Mesenchymal stem cell (in vitro differentiated cells and primary cell): ENCODE measurements at regions not wholly inside any gene's neighbourhood (a gene's known extent, or its start where the extent isn't known, plus 50 kb on each side); places are given as distances from the start of the nearest gene placed in this dataset.

ENCODE experiments used
- DNase-seq: peaks from one replicate; pipeline ENCODE4 v3.0.0-alpha.2; 2013
- H2AFZ ChIP-seq: one replicate; pipeline ENCODE4 v1.6.1; 2013; ENCODE audit warnings: low read depth, mild to moderate bottlenecking, control low read depth, inconsistent platforms, low read length, moderate library complexity
- H2AK5ac ChIP-seq: 2 replicates; pipeline ENCODE4 v1.6.1; 2013; ENCODE audit warnings: low read length, moderate library complexity, mild to moderate bottlenecking, inconsistent platforms; ENCODE audit not compliant: severe bottlenecking
- H2BK120ac ChIP-seq: one replicate; pipeline ENCODE4 v1.6.1; 2013; ENCODE audit warnings: low read depth, mild to moderate bottlenecking, inconsistent platforms, low read length, moderate library complexity
- H2BK12ac ChIP-seq, 2 experiments: one replicate each; pipeline ENCODE4 v1.6.1; 2013; ENCODE audit warnings: inconsistent platforms in 2 of 2, low read length in 2 of 2, mild to moderate bottlenecking in 2 of 2, moderate library complexity in 2 of 2, control low read depth in 1 of 2
- H2BK15ac ChIP-seq: one replicate; pipeline ENCODE4 v1.6.1; 2013; ENCODE audit warnings: mild to moderate bottlenecking, low read depth, inconsistent platforms; ENCODE audit not compliant: poor library complexity, severe bottlenecking
- H2BK5ac ChIP-seq: 2 replicates; pipeline ENCODE4 v1.6.1; 2013; ENCODE audit warnings: low read depth, mild to moderate bottlenecking, low read length, control low read depth, inconsistent platforms; ENCODE audit not compliant: poor library complexity, severe bottlenecking
- H3K14ac ChIP-seq, 2 experiments: one replicate each; pipeline ENCODE4 v1.6.1; 2013; ENCODE audit warnings: inconsistent platforms in 2 of 2, low read length in 2 of 2, control low read depth in 1 of 2, mild to moderate bottlenecking in 1 of 2, moderate library complexity in 1 of 2
- H3K18ac ChIP-seq, 2 experiments: one replicate each; pipeline ENCODE4 v1.6.1; 2013; ENCODE audit warnings: inconsistent platforms in 2 of 2, low read length in 2 of 2, control low read depth in 1 of 2, low read depth in 1 of 2, mild to moderate bottlenecking in 1 of 2
- H3K23ac ChIP-seq, 2 experiments: one replicate each; pipeline ENCODE4 v1.6.1; 2013; ENCODE audit warnings: inconsistent platforms in 2 of 2, low read length in 2 of 2, mild to moderate bottlenecking in 2 of 2, moderate library complexity in 2 of 2, control low read depth in 1 of 2
- H3K27ac ChIP-seq: 2 replicates; pipeline ENCODE4 v1.5.1; 2013; ENCODE audit warnings: mild to moderate bottlenecking, moderate library complexity, low read length, control low read depth, inconsistent platforms; ENCODE audit not compliant: poor library complexity, severe bottlenecking
- H3K27me3 ChIP-seq, 2 experiments: 2 replicates each; pipeline versions ENCODE4 v1.6.1 to v1.7.0; 2013; ENCODE audit warnings: low read length in 2 of 2, mild to moderate bottlenecking in 2 of 2, moderate library complexity in 2 of 2, control low read depth in 1 of 2, inconsistent platforms in 1 of 2; ENCODE audit not compliant: control insufficient read depth in 1 of 2, insufficient read depth in 1 of 2
- H3K36me3 ChIP-seq, 2 experiments: 2 replicates each; pipeline versions ENCODE4 v1.6.1 to v1.7.0; 2013; ENCODE audit warnings: low read length in 2 of 2, control low read depth in 1 of 2, inconsistent platforms in 1 of 2, low read depth in 1 of 2, mild to moderate bottlenecking in 1 of 2; ENCODE audit not compliant: insufficient read depth in 2 of 2, control insufficient read depth in 1 of 2
- H3K4ac ChIP-seq, 2 experiments: one replicate each; pipeline ENCODE4 v1.6.1; 2013; ENCODE audit warnings: inconsistent platforms in 2 of 2, low read length in 2 of 2, mild to moderate bottlenecking in 2 of 2, moderate library complexity in 2 of 2, control low read depth in 1 of 2, low read depth in 1 of 2
- H3K4me1 ChIP-seq: 2 replicates; pipeline ENCODE4 v1.6.1; 2013; ENCODE audit warnings: low read depth, low read length, control low read depth; ENCODE audit not compliant: control insufficient read depth, insufficient read depth
- H3K4me2 ChIP-seq: 2 replicates; pipeline ENCODE4 v1.6.1; 2013; ENCODE audit warnings: low read length, mild to moderate bottlenecking, inconsistent platforms; ENCODE audit not compliant: poor library complexity, severe bottlenecking
- H3K4me3 ChIP-seq, 2 experiments: 2 replicates each; pipeline versions ENCODE4 v1.5.1 to v1.7.0; 2013; ENCODE audit warnings: low read length in 2 of 2, mild to moderate bottlenecking in 2 of 2, control low read depth in 1 of 2, low read depth in 1 of 2; ENCODE audit not compliant: insufficient read depth in 1 of 2
- H3K79me1 ChIP-seq: replicated peaks from 2 replicates; pipeline ENCODE4 v1.6.1; 2013; ENCODE audit warnings: mild to moderate bottlenecking, control low read depth, low read length, inconsistent platforms; ENCODE audit not compliant: poor library complexity, severe bottlenecking
- H3K9ac ChIP-seq: 2 replicates; pipeline ENCODE4 v1.7.0; 2013; ENCODE audit warnings: mild to moderate bottlenecking, low read length, moderate library complexity
- H3K9me3 ChIP-seq: 2 replicates; pipeline ENCODE4 v1.7.0; 2013; ENCODE audit warnings: mild to moderate bottlenecking, low read length; ENCODE audit not compliant: control insufficient read depth
- H4K8ac ChIP-seq: one replicate; pipeline ENCODE4 v1.6.1; 2013; ENCODE audit warnings: inconsistent platforms, mild to moderate bottlenecking, low read length, moderate library complexity
- H4K91ac ChIP-seq: one replicate; pipeline ENCODE4 v1.6.1; 2013; ENCODE audit warnings: mild to moderate bottlenecking, low read length, inconsistent platforms
- WGBS: methylation state at CpG from one replicate; pipeline ENCODE4 v1.1.7; 2013; ENCODE audit warnings: mixed read lengths; 5-methylcytosine and 5-hydroxymethylcytosine counted together

DNA sequence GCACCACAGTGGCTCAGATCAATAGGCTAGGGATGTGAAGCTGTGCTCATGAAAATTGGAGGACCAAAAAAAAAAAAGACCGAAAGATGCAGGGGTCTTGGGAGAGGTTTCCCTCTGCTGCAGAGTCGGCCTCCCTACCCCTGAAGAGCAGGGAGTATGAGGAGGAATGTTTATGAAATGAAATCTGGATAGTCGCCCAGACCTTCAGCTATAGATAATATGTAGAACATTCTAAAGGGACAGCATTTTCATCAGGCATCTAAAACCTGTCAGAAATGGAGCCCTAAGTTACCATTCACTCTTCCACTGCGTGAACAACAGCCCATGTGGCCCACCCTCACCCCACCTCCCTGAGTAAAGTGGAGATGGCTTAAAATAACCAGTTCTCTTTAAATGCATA lies 122.9 kb downstream of the TMEM174 start:
- Histone ChIP-seq H3K4me1 (peaks cover 20% of the 10 kb centered on the region), H3K23ac (no peak overlapping the region), H3K4ac (no peak overlapping the region), H4K8ac (no peak overlapping the region), H2BK120ac (no peak overlapping the region), H2BK15ac (no peak overlapping the region), H2BK5ac (no peak overlapping the region), H3K79me1 (no peaks in the 10 kb centered on the region), H3K4me3 (no peak overlapping the region), H3K36me3 (no peaks in the 10 kb centered on the region), H3K4me2 (no peak overlapping the region), H4K91ac (no peak overlapping the region), H3K14ac (no peak overlapping the region), H3K18ac (no peak overlapping the region), H2BK12ac (no peak overlapping the region), H3K27ac (no peak overlapping the region), H3K9ac (no peak overlapping the region), H2AFZ (no peak overlapping the region), H2AK5ac (no peak overlapping the region), H3K27me3 (peaks cover 47 to 99% of the 10 kb centered on the region in 2 experiments), H3K9me3 (no peaks in the 10 kb centered on the region)
- DNase-seq: no peak
- 70% methylated on average over 2 of the region's 4 CpGs for WGBS

DNA sequence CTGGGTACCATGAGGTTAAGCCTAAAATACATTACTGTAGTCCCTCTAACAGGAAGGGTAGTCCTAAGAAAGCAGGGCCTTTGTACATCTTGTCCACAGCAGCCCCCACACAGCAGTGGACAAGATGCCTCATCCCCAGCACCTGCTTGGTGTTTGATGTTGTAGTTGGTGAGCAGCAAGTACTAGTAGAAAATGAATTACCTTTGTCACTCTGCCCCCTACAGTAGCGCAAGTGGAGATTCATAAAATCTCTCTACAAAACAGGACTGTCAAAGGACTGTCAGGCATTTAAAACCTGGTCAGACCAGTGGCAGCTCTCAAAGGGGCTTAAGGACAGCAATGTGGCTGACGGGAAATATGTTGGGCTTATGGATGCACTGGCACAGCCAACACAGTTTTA lies 122.5 kb downstream of the TMEM174 start:
- no peak overlapping the region for H3K4me3 ChIP-seq
- no peak overlapping the region for H2AFZ ChIP-seq
- no peak for DNase-seq
- peaks cover 43 to 98% of the 10 kb centered on the region in 2 experiments for H3K27me3 ChIP-seq
- no peaks in the 10 kb centered on the region for H3K9me3 ChIP-seq
- no peak overlapping the region for H2BK120ac ChIP-seq
- peaks cover 19% of the 10 kb centered on the region for H3K4me1 ChIP-seq
- H2BK15ac ChIP-seq: no peak overlapping the region
- H3K18ac ChIP-seq: no peak overlapping the region
- no peak overlapping the region for H3K4ac ChIP-seq
- WGBS: 80% methylated on average over 1 of the region's 2 CpGs
- H2BK12ac ChIP-seq: no peak overlapping the region
- no peak overlapping the region for H3K14ac ChIP-seq
- no peak overlapping the region for H4K91ac ChIP-seq
- H3K23ac ChIP-seq: peak overlapping the region in 1 of 2 experiments; percentile 41
- H3K27ac ChIP-seq: no peak overlapping the region
- no peak overlapping the region for H4K8ac ChIP-seq
- no peak overlapping the region for H2BK5ac ChIP-seq
- H2AK5ac ChIP-seq: no peak overlapping the region
- H3K36me3 ChIP-seq: no peaks in the 10 kb centered on the region
- no peak overlapping the region for H3K9ac ChIP-seq
- H3K4me2 ChIP-seq: no peak overlapping the region
- H3K79me1 ChIP-seq: no peaks in the 10 kb centered on the region

DNA sequence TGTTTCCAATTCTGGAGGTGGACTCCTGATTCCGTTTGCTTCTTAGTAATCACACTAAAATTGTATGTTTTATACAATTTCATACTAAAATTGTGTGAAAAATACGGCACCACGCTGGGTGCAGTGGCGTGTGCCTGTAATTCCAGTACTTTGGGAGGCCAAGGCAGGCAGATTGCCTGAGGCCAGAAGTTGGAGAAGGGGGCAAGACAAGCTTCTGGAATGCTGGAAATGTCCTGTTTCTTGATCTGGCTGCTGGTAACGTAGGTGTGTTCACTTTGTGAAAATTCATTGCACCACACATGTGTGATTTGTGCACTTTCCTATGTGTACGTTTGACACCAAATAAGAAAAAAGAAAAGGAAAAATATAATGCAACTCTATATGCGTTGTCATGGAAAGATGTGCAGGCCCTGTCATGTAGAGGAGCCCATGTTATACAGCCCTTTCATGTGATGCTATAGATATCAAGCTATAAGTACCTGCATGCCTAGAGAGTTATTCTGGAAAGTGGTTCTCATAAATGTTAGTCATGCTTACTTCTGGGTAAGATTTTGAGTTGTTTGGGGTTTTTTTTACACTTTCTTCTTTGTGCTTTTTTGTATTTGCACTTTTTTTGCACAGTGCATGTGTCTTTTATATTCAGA lies 119.9 kb downstream of the TMEM174 start:
- H2BK15ac ChIP-seq: no peak overlapping the region
- no peak overlapping the region for H3K4me3 ChIP-seq
- H2BK12ac ChIP-seq: no peak overlapping the region
- WGBS: 92% methylated on average over 4 of the region's 7 CpGs
- no peak overlapping the region for H3K27ac ChIP-seq
- H3K9ac ChIP-seq: no peak overlapping the region
- no peak overlapping the region for H3K4me2 ChIP-seq
- H2AFZ ChIP-seq: no peak overlapping the region
- H2AK5ac ChIP-seq: no peak overlapping the region
- H3K14ac ChIP-seq: no peak overlapping the region
- peaks cover 5% of the 10 kb centered on the region for H3K4me1 ChIP-seq
- no peak overlapping the region for H2BK5ac ChIP-seq
- H2BK120ac ChIP-seq: no peak overlapping the region
- H3K79me1 ChIP-seq: no peaks in the 10 kb centered on the region
- H3K36me3 ChIP-seq: no peaks in the 10 kb centered on the region
- peaks cover 18 to 97% of the 10 kb centered on the region in 2 experiments for H3K27me3 ChIP-seq
- no peak overlapping the region for H4K8ac ChIP-seq
- no peak for DNase-seq
- H4K91ac ChIP-seq: no peak overlapping the region
- H3K4ac ChIP-seq: no peak overlapping the region
- no peaks in the 10 kb centered on the region for H3K9me3 ChIP-seq
- H3K18ac ChIP-seq: no peak overlapping the region
- H3K23ac ChIP-seq: no peak overlapping the region

DNA sequence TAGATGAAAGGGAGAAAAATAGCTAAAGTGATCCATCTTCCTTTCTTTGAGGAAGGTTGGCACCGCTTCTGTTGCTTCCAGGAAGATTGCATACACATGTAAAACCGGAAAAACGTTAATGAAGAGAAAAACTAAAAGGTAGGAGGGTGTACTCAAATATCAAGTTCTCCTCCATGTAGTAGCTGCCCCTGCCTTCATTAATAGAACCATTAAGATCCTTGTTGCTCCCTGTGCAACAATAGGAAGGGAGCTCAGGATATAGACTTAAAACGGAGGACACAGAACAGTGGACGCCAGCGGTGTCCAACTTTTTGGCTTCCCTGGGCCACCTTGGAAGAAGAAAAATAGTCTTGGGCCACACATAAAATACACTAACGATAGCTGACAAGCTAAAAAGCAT lies 118.9 kb downstream of the TMEM174 start:
- 89% methylated on average over 5 of the region's 7 CpGs for WGBS
- no peak overlapping the region for H3K4ac ChIP-seq

More for the DNA sequence above, 118.9 kb downstream of the TMEM174 start:
- H3K4me1 ChIP-seq: peaks cover 3% of the 10 kb centered on the region
- no peak overlapping the region for H2AFZ ChIP-seq
- peaks cover 9 to 87% of the 10 kb centered on the region in 2 experiments for H3K27me3 ChIP-seq
- no peak overlapping the region for H3K4me2 ChIP-seq
- H3K9ac ChIP-seq: no peak overlapping the region
- H3K27ac ChIP-seq: no peak overlapping the region
- no peak overlapping the region for H3K4me3 ChIP-seq
- H3K36me3 ChIP-seq: no peaks in the 10 kb centered on the region
- H3K18ac ChIP-seq: no peak overlapping the region
- H3K14ac ChIP-seq: no peak overlapping the region
- H4K8ac ChIP-seq: no peak overlapping the region
- H3K9me3 ChIP-seq: no peaks in the 10 kb centered on the region
- H4K91ac ChIP-seq: no peak overlapping the region
- no peak overlapping the region for H3K23ac ChIP-seq
- no peak for DNase-seq
- no peak overlapping the region for H2BK5ac ChIP-seq
- H2BK120ac ChIP-seq: no peak overlapping the region
- no peak overlapping the region for H2BK15ac ChIP-seq
- no peaks in the 10 kb centered on the region for H3K79me1 ChIP-seq
- H2AK5ac ChIP-seq: no peak overlapping the region
- H2BK12ac ChIP-seq: no peak overlapping the region
